Esophagus squamous epithelium (tissue), 4 donors: ENCODE measurements at regions not wholly inside any gene's neighbourhood (a gene's known extent, or its start where the extent isn't known, plus 50 kb on each side); places are given as distances from the start of the nearest gene placed in this dataset.

Experiments used
- POLR2A ChIP-seq, 4 donors: fragments of 450-650 bp; IDR thresholded peaks; one replicate each; pipeline ENCODE4 v1.6.1; 2017; ENCODE audit warnings: antibody characterized with exemption in 4 of 4, mild to moderate bottlenecking in 4 of 4, moderate library complexity in 3 of 4
- TF ChIP-seq, protein P1 (sequence below), 6 experiments: fragments of 450-650 bp in 4 of 6; fragments of 200-600 bp in 2 of 6; sonication (generic) in 2 of 6; IDR thresholded peaks; one replicate each; pipeline ENCODE4 v1.5.1; 2016 to 2019; ENCODE audit warnings: antibody characterized with exemption in 6 of 6, mild to moderate bottlenecking in 4 of 6, moderate library complexity in 4 of 6

DNA sequence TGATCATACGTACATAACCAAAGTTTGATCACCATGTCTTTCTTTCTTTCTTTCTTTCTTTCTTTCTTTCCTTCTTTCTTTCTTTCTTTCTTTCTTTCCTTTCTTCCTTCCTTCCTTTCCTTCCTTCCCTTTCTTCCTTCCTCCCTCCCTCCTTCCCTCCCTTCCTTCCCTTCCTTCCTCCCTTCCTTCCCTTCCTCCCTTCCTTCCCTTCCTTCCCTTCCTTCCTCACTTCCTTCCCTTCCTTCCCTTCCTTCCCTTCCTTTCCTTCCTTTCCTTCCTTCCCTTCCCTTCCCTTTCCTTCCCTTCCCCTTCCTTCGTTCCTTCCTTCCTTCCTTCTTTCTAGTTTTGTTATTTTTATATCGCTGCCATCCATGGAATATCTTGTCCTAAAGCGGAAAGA lies 406.7 kb upstream of the DDX18 start:
- TF ChIP-seq, protein P1, sequence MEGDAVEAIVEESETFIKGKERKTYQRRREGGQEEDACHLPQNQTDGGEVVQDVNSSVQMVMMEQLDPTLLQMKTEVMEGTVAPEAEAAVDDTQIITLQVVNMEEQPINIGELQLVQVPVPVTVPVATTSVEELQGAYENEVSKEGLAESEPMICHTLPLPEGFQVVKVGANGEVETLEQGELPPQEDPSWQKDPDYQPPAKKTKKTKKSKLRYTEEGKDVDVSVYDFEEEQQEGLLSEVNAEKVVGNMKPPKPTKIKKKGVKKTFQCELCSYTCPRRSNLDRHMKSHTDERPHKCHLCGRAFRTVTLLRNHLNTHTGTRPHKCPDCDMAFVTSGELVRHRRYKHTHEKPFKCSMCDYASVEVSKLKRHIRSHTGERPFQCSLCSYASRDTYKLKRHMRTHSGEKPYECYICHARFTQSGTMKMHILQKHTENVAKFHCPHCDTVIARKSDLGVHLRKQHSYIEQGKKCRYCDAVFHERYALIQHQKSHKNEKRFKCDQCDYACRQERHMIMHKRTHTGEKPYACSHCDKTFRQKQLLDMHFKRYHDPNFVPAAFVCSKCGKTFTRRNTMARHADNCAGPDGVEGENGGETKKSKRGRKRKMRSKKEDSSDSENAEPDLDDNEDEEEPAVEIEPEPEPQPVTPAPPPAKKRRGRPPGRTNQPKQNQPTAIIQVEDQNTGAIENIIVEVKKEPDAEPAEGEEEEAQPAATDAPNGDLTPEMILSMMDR (IDR thresholded peaks at IDR 0.05): no peak
- TF ChIP-seq POLR2A (IDR thresholded peaks at IDR 0.05): no peak
